ENCODE measurements at regions not wholly inside any gene's neighbourhood (a gene's known extent, or its start where the extent isn't known, plus 50 kb on each side); places are given as distances from the start of the nearest gene placed in this dataset.

GRCh38 chr10:10952800-10953199 is 64.9 kb upstream of the CELF2 start:
- DNase-seq (ENCODE audit: low read depth): no peak

GRCh38 chr10:10956681-10957542 is 60.8 kb upstream of the CELF2 start:
- DNase-seq (ENCODE audit: low read depth): no peak

- no peak for DNase-seq (ENCODE audit: low read depth)
Measured at GRCh38 chr10:10958041-10958440, 59.6 kb upstream of the CELF2 start.

DNA sequence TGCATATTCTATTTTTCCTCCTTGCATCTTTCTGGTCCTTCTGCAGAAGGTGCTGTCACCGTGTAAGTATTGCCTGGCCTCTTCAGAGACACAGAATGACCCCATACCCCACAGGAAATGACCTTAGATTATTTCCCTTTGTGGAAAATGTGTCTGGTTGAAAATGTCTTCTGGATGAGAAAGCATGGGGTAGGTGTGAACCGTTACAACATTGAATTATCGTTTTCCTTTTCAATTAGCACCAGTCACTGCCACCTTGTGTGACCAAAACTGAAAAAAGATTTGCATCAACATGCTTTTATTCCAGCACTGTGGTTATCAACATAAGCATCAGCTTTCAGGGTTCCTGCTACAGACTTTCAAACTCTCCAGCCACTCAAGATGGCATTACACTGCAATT is 58.0 kb upstream of the CELF2 start:
- no peak for DNase-seq (ENCODE audit: low read depth)

- no peak for DNase-seq (ENCODE audit: low read depth)
Measured at GRCh38 chr10:10960534-10960933, 57.1 kb upstream of the CELF2 start.

DNA sequence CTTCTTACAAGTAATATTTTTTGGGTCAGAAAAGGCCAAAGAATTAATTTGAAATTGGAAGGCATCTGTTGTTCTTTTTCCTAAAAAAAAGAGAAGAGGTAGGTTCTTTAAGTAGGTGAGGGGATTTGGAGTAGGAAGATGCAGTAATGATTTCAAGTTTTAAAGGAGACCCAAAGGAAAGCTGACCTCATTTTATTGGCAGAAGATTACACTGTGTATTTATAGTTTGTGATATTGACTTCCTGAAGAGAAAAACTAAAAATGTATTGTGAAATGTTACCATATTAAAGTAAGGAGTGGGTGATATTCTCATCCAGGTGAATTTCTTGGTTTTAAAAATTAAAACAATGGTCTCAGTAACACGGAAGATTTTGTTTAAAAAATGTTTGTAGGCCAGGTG is 56.6 kb upstream of the CELF2 start:
- DNase-seq (ENCODE audit: low read depth): no peak

DNA sequence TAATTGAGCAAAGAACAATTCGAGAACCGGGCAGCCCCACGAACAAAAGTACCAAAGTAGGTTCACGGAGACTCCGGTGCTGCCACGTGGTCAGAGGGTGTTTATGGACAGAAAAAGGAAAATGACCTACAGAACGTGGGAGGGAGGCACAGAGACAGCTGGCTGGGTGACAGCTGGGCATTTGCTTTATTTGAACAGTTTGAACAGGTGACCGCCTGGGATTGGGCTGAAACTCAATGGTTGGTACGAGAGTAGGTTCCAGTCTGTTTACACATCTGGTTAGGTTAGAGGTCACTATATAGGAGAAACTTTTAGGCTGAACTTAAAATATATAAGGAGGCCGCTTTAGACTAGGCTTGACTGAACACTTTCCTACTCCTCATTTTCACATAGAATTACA is 50.6 kb upstream of the CELF2 start:
- DNase-seq (ENCODE audit: low read depth): no peak

DNA sequence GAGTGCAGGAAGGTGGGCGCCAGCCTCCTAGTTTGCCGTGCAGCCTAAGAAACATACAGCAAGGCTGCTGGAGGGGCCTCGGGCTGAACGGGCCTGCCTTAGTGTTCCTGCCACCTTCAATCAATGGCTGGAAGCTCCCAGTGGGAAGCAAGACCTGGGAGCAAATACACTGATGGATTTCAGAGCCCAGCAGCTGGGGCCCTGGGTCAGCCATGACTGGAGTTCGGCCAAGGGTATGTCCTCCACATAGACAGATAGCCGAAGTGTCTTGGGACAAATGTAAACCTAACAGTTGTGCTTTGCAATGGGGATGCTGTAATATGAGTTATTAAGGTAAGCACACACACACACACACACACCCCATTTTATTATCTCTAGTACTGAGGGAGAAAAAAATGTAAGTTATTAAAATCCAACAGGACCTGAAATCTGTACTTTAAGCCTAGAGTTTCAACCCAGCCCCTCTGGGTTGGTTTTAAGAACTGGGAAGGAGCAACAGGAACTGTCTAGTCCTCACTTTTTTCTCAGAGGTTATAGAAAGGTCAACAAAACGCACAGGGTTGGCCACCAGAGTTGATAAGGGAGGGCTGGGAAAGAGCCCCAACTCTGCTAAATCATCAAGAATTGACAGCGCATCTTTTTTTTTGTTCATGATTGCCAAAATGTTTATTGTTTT is 50.0 kb upstream of the CELF2 start:
- DNase-seq (ENCODE audit: low read depth): no peak
